NCI-H510A (cell line): ENCODE measurements at regions not wholly inside any gene's neighbourhood (a gene's known extent, or its start where the extent isn't known, plus 50 kb on each side); places are given as distances from the start of the nearest gene placed in this dataset.
"Not testable (repeated sequence)": the region's sequence is repeated elsewhere in the genome, so short reads cannot be mapped to it uniquely, and the experiment has no call there.

ENCODE experiments used
- DNase-seq: peaks from one replicate; lab custom pipeline; 2025; lab: John Stamatoyannopoulos, UW

DNA sequence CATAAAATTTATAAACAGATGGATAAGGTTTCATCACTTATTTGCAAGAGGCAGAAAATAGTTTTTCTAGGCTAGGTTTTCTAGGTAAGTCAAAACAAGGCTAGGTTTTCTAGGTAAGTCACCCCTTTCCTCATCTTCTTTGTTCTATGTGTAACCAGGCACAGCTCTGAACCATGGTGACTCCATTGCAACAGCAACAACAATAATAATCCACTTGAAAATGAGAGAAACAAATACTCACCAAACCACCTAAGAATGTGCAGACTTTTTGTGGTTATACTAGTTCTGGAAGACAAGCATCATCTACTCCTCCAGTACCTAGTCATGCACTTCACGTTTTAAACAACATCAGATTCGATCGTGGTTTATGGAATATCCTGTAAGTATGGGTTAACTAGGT is 237.4 kb upstream of the ACVR2A start:
- DNase-seq: no peak

DNA sequence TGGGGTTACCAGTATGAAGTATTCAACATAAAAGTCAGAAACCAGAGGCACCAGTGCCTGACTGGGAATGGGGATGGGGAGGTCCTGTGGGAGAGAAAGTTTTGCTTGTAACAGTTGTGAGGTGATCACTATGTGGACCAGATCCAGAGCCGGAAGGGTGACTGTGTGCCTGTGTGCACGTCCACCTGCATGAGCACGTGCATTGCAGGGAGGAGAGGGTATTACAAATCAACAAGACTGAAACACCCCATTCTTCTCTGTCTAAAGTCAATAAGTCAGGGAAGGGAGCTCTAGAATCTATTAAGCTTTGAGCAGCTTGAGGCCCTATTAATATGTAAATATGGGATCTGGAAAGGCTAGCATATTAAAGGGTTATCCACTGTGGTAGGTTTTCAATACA is 241.0 kb upstream of the ACVR2A start:
- no peak for DNase-seq

DNA sequence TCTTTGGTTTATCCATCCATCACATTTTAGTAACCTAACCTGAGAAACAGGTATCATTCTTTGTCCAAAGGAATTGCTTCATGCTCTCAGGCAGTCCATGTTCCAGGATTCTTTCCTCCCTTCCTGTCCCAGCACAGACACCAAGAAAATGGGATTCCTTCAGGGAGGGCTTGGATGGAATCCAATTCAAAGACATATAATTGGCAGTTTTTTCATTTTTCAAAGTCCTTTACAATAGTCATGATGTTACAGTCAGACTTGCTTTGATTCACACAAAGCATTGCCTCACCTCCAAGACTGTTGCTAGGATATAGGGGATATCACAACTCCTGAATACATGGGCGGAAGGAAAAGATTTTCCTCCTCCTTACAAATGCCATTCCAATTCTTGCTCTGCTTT is 241.4 kb upstream of the ACVR2A start:
- DNase-seq: no peak

DNA sequence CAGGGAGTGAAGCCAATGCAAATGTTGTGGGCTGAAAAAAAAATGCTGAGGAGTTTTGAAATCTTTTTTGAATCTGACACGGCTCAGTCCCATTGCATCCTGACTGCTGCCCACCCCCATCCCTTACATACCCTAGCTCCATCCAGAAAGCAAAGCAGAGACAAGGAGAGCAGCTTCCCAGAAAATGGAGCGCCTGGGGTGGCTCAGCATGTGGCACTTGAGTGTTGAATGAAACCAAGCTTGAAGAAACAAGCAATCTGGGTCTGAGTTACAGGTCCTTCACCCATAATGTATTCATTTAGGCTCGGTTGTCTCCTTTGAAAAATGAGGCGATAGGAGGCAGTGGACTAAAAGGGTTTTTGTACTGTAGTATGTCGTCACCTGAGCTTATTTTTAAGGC is 244.2 kb upstream of the ACVR2A start:
- DNase-seq: no peak

DNA sequence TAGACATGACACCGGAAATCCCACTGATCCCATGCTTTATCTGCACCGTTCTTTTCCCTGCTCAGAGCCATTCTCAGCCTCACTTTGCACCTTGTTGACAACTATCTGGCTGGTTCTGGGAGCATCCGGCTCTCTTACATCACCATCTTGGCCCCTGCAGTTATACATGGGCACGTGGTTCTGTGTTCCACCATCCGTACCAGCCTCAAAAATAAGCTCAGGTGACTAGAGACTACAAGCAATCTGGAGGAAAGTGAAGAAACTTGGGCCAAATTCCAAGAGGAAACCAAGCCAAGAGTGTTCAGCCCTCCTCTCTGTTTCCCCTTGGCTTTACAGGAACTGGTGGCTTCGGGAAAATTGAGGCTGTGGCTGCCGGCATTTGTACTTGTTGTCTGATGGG is 244.6 kb upstream of the ACVR2A start:
- no peak for DNase-seq

DNA sequence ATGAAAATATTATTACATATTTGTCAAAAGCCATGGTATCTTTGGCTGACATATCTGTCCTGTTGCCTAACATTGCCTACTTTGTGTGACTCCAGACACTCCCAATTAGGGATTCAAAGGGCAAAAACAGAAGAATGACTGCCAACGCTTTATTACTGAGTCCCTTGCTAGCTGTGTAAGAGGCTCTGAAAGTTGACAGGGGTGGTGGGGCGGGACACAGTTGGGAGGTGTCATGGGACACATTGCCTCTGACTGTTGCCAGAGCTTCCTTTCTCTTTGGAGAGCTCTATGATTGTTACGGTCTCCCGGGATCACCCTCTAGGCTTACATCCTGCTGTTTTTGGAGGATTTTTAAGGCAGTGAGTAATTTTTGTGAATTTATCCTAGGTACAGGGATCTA is 249.6 kb upstream of the ACVR2A start:
- DNase-seq: no peak

DNA sequence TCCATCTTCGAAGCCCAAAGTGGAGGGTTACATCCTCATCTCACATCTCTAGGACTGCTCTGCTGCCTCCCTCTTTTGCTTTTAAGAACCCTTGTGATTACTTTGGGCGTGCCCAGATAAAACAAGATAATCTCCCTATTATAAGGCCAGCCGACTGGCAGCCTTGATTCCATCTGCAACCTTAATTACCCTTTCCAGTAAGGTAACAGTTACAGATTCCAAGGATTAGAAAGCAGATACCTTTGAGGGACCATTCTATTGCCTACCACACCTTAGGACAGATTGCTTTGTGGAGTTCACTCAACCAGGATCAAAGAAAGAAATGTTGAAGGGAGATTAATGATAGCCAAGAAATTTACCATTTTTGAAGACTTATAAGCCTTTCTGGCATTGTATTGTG is 250.8 kb upstream of the ACVR2A start:
- no peak for DNase-seq

DNA sequence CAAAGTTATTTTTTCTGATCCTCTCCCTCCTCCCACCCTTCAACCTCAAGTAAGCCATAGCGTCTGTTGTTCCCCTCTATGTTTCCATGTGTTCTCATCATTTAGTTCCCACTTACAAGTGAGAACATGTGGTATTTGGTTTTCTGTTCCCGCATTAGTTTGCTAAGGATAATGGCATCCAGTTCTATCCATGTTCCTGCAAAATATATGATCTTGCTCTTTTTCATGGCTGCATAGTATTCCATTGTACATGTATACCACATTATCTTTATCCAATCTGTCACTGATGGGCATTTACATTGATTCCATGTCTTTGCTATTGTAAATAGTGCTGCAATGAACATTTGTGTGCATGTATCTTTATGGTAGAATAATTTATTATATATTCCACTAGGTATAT is 252.0 kb upstream of the ACVR2A start:
- DNase-seq: not testable (repeated sequence)

DNA sequence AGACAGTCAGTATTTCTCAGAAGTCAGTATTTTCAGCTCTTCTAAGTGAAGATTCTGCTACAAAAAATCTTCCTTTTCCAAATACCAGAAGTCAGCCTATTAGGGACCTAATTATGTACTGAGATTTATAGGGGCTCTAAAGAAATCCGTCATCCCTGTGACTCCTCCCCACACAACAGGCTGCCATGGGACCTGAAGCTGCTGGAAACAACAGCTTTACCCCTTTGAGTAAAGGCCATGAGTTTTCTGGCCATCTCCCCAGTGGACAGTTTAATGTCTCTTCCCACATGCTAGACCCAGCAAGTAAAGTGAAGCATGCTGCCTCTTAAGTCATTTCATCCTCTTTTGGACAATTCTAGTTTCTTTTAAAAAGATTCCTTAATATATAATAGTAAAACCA is 255.7 kb upstream of the ACVR2A start:
- DNase-seq: no peak

DNA sequence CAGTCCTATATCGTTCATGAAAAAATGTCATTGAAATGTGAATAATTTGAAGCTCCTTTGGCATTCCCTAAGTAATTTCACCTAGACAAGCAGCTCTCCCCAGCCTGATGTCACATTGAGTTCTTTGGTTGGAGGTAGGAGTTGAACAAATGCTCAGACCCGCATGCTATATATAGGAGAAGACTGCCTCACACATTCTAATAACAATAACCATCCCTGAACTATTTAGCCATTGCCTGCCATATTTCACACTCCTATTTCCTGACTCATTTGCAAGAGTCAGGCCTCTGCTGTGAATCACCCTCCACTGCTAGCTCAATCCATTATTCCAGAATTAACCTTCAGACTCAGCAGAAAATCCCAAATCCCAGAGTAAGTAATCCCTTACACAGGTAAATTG is 256.6 kb upstream of the ACVR2A start:
- no peak for DNase-seq

DNA sequence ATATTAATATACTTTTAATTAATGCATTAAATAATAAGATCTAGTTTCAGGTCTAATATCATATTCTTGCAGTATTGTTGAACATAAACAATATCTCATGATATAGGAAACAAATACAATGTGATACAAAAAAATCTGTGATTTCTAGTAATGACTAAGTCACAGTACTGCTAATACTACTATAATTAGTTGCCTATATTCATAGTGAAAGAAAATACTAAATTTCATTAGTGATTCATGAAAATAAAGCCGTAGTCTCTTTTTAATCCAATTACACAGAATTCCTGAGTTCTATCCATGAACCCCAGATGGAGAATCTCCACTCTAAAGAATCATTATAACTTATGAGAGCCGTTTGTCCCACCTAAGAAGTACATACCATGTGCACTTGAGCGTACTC is 266.3 kb upstream of the ACVR2A start:
- DNase-seq: no peak

DNA sequence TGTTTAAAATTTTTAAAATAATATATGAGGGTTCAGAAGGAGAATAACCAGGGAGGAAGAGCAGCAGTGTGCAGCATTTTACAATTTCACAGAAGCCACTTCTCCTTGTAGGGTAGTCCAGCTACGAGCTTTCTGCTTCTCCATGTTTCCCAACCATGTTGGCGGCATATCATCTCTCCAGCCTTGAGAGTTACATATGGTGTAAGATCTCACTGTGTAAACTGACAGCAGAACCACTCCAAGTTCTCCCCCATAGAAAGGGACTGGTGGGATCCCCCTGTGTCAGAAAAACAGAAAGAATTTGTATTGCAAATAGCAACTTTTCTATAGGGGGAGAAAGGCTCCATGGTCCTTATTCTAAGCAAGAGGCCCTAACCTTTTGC is 266.8 kb upstream of the ACVR2A start:
- DNase-seq: no peak

DNA sequence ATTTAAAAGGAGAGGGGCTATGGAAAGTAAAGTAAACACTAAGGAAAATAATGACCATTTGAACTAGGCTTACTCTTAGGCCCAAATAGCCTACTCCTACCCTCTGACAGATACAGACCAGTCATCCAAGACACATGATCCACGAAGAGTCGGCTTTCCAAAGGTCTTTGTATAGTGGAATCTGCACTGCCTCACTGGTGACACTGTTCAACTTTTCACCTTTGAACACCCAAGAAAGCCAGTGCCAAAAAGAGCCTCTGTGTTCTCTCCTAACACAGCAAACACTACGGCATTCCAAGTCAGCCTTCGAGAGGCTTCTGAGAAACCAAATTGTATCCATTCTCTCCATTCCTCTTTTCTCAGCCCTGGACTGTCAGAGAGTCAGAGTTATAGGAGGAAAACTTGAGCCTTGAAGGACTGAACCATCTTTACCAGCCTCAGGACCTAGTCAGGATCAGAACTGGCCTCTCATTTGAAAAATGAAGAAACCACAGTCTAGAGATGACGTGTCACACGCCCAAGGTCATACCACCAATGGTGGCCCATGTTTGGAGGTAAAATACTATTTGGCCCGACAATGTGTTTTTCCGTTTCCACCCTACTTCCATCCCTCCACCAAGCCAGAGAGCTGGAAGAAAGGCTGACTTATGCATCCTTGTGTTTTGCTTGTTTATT is 267.4 kb upstream of the ACVR2A start:
- no peak for DNase-seq

DNA sequence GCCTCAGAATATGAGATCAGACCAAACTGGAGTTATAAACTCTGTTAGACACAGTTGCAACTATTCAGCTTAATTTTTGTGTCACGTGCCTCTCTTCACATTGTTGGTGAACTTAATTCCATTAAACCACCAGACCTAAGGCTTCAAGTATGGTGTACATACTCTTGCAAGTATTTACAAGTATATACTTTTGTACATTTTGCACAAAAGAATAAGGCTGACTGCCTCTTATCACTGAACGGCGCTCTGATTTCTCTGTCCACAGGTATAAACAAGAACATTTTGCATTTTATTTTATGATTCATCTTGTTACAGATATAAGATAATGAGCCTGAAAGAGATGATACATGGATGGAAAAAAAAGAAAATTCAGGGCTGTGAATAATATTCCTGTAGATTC is 269.7 kb upstream of the ACVR2A start:
- DNase-seq: no peak

DNA sequence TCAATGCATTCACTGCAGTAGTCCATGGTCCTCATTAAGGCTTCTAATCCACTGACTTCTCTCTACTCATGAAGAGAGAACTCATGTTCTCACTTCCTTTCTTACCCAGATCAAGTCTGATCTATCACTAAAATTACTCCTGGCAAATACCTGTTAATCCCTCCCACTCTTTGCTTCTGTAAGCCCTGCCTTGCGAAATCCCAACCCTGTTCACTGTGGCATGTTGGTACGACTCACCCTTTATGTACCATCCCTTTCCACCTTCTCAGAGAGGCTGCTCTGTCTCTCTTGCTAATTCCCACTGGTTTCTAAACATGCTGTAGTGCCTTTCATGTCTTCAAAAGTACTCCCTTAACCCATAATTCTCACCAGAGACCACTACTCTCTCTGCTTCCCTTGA is 272.2 kb upstream of the ACVR2A start:
- DNase-seq: no peak

DNA sequence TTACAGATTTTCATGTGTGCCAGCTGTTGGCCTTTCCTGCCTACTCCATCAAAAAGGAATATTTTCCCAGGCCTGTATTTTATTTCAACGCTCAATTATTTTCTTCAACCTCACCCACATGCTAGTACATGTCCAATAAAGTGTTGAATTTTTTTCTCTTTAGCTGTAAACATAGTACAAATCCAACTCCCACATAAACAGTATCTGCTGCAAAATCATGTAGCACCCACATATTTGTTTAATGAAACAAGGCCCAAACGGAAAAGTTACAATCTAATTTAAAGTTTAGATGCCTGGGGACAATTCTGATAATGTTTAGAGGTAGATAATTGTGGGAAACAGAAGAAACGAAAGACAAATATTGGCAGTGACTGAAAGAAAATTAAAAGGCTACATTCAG is 275.4 kb upstream of the ACVR2A start:
- DNase-seq: no peak

DNA sequence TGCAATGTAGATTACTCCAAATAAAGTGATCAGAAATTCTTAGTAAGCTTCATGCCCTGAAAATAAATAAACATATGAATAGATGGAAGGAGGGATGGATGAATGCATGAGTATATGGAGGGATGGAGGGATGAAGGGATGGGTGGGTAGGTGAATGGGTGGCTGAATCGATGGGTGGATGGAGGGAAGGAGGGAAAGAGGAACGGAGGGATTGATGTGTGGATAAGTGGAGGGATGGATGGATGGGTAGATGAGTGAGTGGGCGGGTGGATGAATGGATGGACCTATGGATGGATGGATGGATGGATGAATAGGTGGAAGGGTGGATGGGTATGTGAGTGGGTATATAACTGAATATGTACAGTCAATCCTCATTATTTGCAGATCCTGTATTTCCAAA is 276.7 kb upstream of the ACVR2A start:
- DNase-seq: no peak

DNA sequence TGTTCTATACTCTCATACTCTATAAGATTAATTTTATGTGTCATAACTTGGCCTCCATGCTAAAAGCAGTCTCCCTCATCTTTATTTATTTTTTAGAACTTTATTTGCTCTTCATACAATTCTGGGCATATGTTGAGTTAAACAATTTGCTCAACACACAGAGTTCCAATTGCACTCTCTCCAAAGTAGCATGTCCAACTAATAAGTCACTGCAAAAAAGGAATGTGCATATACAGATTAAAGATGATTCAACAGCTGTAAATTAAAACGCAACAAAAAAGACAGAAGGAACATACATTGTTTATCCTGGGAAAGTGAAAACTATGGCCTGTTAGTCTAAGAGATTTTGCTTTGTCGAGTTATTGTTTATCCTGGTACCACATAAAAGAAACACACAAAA is 277.7 kb upstream of the ACVR2A start:
- no peak for DNase-seq

DNA sequence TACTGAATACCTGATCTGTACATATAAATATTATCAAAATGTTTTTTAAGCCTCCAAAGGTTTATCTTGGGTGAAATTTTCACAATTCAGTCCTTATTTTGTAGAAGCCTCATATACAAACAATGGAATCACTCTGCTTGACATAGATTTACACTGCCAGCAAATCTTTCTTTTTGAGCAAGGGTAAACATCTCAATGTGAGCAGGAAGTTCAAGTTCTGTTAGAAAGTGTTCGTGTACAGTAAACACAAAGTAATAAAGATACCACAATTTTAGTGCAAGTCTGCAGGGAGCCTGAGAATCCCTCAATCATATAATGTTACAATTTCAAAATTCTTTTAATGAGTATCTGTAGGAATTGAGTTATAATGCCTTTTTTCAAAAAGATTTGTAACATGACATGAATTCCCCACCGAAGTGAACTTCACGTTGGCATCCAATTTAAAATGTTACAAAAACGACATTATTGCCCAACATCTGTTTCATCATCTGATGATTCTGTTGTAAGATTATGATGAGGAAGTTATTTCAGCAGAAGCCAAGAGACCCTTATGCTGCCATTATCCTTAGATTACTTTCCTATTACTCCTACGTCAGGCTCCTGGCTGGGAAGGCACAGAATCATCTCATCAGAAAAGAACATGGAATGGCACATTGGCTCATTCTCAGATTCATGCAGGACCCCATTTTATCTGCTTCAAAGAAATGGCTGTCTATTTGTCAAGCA is 283.9 kb upstream of the ACVR2A start:
- no peak for DNase-seq

DNA sequence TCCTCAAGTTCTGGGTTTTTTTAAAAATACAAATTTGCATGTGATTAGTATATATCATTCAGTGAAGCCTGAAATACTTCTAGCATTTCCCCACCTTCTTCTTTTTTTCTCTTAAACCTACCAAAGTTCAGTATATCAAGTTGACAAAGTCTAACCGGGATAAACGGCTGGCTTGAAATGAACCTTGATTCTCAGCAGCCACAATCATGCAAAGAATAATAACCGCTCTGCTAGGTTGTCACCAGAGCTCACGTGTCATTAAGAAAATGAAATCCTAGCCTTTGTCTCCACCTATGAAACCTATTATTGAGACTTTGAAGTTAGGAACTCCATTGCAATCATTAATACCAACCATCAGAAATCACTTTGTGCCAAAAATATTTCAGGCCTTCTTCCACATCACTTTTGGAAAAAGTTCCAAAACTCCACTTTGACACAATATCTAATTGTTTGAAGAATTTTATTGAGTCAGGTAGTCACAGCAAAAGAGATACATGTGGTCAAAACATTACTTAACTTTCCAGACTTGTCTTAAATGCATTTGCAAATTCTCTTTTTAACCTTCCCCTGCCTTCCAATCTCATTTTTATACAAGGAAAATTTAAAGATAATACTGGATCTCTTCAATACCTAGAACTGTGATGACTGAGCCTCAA is 285.6 kb upstream of the ACVR2A start:
- no peak for DNase-seq

DNA sequence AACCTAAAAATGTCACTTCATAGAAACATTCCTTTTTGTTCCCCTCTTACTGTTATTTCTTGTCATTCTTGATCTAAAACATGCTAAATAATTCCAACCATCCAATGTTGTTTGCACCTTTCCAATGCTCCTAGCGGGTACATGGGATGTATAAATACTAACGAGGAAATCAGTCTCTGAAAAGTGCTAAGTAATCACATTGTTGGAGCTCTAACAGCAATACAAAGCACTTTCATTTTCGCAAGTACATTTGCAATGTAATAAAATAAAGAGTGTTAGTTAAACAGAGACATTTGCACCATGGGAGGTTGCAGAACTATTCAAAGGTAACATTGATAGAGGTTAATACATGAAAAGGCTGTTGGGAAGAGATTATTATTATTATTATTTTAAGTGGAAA is 286.2 kb upstream of the ACVR2A start:
- DNase-seq: no peak

DNA sequence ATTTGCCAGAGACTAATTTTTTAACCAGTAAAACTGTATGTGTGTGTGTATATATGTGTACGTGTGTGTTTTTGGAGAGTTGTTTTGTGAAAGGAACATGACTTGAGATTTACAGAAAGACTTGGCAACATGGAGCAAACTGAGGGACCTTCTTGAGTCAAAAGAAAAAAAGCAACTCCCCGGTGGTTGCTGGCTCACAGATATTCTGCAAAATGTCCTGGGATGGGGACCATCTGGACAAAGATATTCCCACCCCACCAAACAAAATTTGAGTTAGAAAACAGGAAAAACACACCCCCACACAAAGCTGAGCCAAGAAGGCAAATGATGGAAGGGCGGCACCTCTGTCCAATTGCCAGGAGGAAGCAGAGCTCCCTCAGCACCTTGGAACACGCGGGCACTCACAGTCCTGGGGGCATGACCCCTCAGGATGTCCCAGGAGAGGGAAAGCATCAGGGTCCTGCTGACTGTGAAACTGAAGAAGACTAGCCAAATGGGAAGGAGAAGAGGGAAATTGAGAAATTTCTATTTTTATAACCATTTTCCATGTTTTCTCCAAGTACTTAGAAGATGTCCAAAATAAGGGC is 290.2 kb upstream of the ACVR2A start:
- DNase-seq: no peak

DNA sequence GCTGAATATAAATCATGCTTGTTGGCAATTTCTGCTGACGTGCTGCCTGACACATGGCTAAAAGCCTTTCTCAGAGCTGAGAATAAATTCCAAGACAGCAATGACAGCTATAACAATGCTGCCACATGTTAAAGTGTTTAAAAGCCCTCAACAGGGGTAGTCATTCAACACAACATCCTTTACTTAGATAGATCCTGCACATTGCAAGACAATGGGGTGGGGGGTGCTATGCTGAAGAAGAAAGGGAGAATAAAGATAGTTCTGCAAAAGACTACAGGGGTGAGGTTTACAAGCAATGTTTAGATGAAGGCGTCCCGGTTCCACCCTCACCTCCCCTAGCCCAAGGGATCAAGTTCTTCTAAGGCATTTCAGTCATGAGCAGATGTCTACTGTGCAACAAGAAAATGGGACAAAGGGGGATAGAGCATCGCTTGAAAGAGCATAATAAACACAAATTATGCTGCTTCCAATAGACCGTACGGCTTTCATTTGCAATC is 291.0 kb upstream of the ACVR2A start:
- DNase-seq: no peak
